GM18505 (cell line): ENCODE measurements at regions not wholly inside any gene's neighbourhood (a gene's known extent, or its start where the extent isn't known, plus 50 kb on each side); places are given as distances from the start of the nearest gene placed in this dataset.
"Not testable (repeated sequence)": the region's sequence is repeated elsewhere in the genome, so short reads cannot be mapped to it uniquely, and the experiment has no call there.

ENCODE experiments used
- ATAC-seq: cut with Tn5 transposase; IDR thresholded peaks from one replicate; pipeline ENCODE4 v1.9.1; 2021; ENCODE audit not compliant: unreplicated experiment
- POLR2A ChIP-seq: IDR thresholded peaks from 4 replicates; pipeline ENCODE4 v1.6.1; 2011; ENCODE audit warnings: borderline replicate concordance; ENCODE audit not compliant: insufficient read depth, insufficient read length; ENCODE audit errors: extremely low read depth

GRCh38 chrX:98141466-98141865 lies 1257.8 kb downstream of the RPA4 start:
- no peak for ATAC-seq
- TF ChIP-seq POLR2A, result no peak

GRCh38 chrX:98191003-98191402 lies 1307.3 kb downstream of the RPA4 start:
- ATAC-seq, result no peak
- no peak for TF ChIP-seq POLR2A

- no peak for TF ChIP-seq POLR2A
- no peak for ATAC-seq
Observed at GRCh38 chrX:98194036-98194435, 1310.3 kb downstream of the RPA4 start.

GRCh38 chrX:98203800-98204199 lies 1320.1 kb downstream of the RPA4 start:
- no peak for ATAC-seq

GRCh38 chrX:98207947-98208346 lies 1324.2 kb downstream of the RPA4 start:
- no peak for ATAC-seq
- TF ChIP-seq POLR2A, result no peak

More at GRCh38 chrX:98203800-98204199, 1320.1 kb downstream of the RPA4 start:
- no peak for TF ChIP-seq POLR2A

GRCh38 chrX:98231003-98231402 lies 1347.3 kb downstream of the RPA4 start:
- no peak for TF ChIP-seq POLR2A
- no peak for ATAC-seq

GRCh38 chrX:98240061-98240460 lies 1356.4 kb downstream of the RPA4 start:
- not testable (repeated sequence) for ATAC-seq

- no peak for ATAC-seq
Observed at GRCh38 chrX:98263135-98263534, 1379.4 kb downstream of the RPA4 start.

GRCh38 chrX:98289726-98290125 lies 1406.0 kb downstream of the RPA4 start:
- no peak for ATAC-seq

More at GRCh38 chrX:98263135-98263534, 1379.4 kb downstream of the RPA4 start:
- TF ChIP-seq POLR2A, result no peak

GRCh38 chrX:98294310-98294709 lies 1410.6 kb downstream of the RPA4 start:
- ATAC-seq, result no peak
- no peak for TF ChIP-seq POLR2A

More at GRCh38 chrX:98289726-98290125, 1406.0 kb downstream of the RPA4 start:
- no peak for TF ChIP-seq POLR2A

GRCh38 chrX:98296129-98296528 lies 1412.4 kb downstream of the RPA4 start:
- no peak for TF ChIP-seq POLR2A
- no peak for ATAC-seq

- no peak for TF ChIP-seq POLR2A
- ATAC-seq, result no peak
Observed at GRCh38 chrX:98299785-98300184, 1416.1 kb downstream of the RPA4 start.

GRCh38 chrX:98300536-98300935 lies 1416.8 kb downstream of the RPA4 start:
- ATAC-seq, result not testable (repeated sequence)

- ATAC-seq, result no peak
- TF ChIP-seq POLR2A, result no peak
Observed at GRCh38 chrX:98331407-98331806, 1447.7 kb downstream of the RPA4 start.

- no peak for ATAC-seq
- no peak for TF ChIP-seq POLR2A
Observed at GRCh38 chrX:98338544-98338943, 1454.8 kb downstream of the RPA4 start.
